GM12873 (cell line): ENCODE measurements at regions not wholly inside any gene's neighbourhood (a gene's known extent, or its start where the extent isn't known, plus 50 kb on each side); places are given as distances from the start of the nearest gene placed in this dataset.

Source experiments
- CTCF ChIP-seq: IDR thresholded peaks from 2 replicates; pipeline ENCODE4 v1.5.1; 2012; ENCODE audit warnings: low read depth, mild to moderate bottlenecking, moderate library complexity, low read length, control low read depth; ENCODE audit not compliant: insufficient read depth; ENCODE audit errors: missing control alignments

- no peak for TF ChIP-seq CTCF
These were observed 1388.8 kb downstream of the AMY1C start for GRCh38 chr1:105138458-105138893.

GRCh38 chr1:105172788-105173187 lies 1423.1 kb downstream of the AMY1C start:
- TF ChIP-seq CTCF = no peak

- TF ChIP-seq CTCF = no peak
These were observed 1431.1 kb downstream of the AMY1C start for GRCh38 chr1:105180789-105181188.

GRCh38 chr1:105204836-105205371 lies 1455.2 kb downstream of the AMY1C start:
- TF ChIP-seq CTCF = no peak

GRCh38 chr1:105208581-105208980 lies 1458.9 kb downstream of the AMY1C start:
- TF ChIP-seq CTCF = no peak

GRCh38 chr1:105210747-105211146 lies 1461.0 kb downstream of the AMY1C start:
- TF ChIP-seq CTCF = no peak

- no peak for TF ChIP-seq CTCF
These were observed 1481.7 kb downstream of the AMY1C start for GRCh38 chr1:105231378-105231777.

GRCh38 chr1:105243411-105243810 lies 1493.7 kb downstream of the AMY1C start:
- TF ChIP-seq CTCF = no peak
